ENCODE measurements at regions not wholly inside any gene's neighbourhood (a gene's known extent, or its start where the extent isn't known, plus 50 kb on each side); places are given as distances from the start of the nearest gene placed in this dataset.
"Not testable (repeated sequence)": the region's sequence is repeated elsewhere in the genome, so short reads cannot be mapped to it uniquely, and the experiment has no call there.

DNA sequence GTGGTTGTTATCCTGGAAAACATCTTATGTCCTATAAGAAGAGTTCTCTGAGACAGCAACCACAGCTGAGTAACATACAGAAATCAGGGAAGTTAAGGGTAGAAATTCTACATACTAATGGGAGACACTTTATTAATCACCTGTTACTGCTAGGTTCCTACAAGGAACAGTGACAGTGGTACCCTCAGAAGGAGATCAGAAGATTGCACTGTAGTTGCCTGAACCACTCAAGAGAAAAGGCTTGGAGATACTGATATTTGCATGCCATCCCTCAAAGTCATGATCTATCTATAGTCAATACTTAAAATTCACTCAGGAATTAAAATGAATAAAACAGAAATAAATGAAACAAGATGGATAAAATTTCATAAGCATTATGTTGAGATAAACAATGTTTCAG lies 136.0 kb downstream of the LMLN start:
- in situ Hi-C loops (cut with HindIII; ENCODE audit: low sequenced_read_pairs), result no loop called here
- no peak for DNase-seq (ENCODE audit: low read depth, low spot score)
- no peak overlapping the region for H3K4me3 ChIP-seq (ENCODE audit: low read depth, low read length)
- TF ChIP-seq, protein P1, sequence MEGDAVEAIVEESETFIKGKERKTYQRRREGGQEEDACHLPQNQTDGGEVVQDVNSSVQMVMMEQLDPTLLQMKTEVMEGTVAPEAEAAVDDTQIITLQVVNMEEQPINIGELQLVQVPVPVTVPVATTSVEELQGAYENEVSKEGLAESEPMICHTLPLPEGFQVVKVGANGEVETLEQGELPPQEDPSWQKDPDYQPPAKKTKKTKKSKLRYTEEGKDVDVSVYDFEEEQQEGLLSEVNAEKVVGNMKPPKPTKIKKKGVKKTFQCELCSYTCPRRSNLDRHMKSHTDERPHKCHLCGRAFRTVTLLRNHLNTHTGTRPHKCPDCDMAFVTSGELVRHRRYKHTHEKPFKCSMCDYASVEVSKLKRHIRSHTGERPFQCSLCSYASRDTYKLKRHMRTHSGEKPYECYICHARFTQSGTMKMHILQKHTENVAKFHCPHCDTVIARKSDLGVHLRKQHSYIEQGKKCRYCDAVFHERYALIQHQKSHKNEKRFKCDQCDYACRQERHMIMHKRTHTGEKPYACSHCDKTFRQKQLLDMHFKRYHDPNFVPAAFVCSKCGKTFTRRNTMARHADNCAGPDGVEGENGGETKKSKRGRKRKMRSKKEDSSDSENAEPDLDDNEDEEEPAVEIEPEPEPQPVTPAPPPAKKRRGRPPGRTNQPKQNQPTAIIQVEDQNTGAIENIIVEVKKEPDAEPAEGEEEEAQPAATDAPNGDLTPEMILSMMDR (IDR thresholded peaks at IDR 0.05; ENCODE audit: low read depth, low read length), result no peak

DNA sequence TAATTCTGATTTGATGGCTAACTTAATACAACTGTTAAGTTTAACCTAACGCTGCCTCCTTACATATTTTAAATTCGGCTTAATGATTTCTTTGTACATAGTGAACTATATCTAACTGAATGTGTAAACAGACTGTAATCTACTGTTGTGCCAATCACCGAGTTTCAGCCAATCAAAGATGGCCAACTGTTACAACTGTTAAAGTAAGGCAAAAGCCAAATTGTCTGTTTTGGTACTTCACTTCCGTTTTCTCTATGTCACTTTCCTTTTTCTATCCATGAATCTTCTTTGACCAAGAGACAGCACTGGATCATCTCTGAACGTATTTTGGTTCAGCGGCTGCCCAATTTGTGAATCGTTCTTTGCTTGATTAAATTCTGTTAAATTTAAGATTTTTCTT lies 137.0 kb downstream of the LMLN start:
- DNase-seq (ENCODE audit: low read depth, low spot score), result no peak
- H3K4me3 ChIP-seq (ENCODE audit: low read depth, low read length), result no peak overlapping the region
- in situ Hi-C loops (cut with HindIII; ENCODE audit: low sequenced_read_pairs), result no loop called here
- TF ChIP-seq, protein P1 (IDR thresholded peaks at IDR 0.05; ENCODE audit: low read depth, low read length), result no peak

DNA sequence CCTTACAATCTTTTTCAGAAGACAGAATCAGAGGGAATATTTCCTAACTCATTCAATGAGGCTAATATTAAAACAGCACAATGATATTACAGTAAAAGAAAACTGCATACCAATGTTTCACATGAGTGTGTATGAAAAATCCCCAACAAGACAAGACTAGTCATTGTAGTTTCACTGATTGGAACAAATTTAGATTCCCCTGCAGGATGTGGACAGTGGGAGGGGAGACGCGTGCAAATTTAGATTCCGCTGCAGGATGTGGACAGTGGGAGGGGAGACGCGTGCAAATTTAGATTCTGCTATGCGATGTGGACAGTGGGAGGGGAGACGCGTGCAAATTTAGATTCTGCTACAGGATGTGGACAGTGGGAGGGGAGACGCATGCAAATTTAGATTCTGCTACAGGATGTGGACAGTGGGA lies 138.7 kb downstream of the LMLN start:
- H3K4me3 ChIP-seq (ENCODE audit: low read depth, low read length); DNase-seq (ENCODE audit: low read depth, low spot score); in situ Hi-C loops (cut with HindIII; ENCODE audit: low sequenced_read_pairs): not testable (repeated sequence)

DNA sequence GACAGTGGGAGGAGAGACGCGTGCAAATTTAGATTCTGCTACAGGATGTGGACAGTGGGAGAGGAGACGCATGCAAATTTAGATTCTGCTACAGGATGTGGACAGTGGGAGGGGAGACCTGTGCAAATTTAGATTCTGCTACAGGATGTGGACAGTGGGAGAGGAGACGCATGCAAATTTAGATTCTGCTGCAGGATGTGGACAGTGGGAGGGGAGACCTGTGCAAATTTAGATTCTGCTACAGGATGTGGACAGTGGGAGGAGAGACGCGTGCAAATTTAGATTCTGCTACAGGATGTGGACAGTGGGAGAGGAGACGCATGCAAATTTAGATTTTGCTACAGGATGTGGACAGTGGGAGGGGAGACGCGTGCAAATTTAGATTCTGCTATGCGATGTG lies 143.1 kb downstream of the LMLN start:
- in situ Hi-C loops (cut with HindIII; ENCODE audit: low sequenced_read_pairs); DNase-seq (ENCODE audit: low read depth, low spot score); H3K4me3 ChIP-seq (ENCODE audit: low read depth, low read length): not testable (repeated sequence)

DNA sequence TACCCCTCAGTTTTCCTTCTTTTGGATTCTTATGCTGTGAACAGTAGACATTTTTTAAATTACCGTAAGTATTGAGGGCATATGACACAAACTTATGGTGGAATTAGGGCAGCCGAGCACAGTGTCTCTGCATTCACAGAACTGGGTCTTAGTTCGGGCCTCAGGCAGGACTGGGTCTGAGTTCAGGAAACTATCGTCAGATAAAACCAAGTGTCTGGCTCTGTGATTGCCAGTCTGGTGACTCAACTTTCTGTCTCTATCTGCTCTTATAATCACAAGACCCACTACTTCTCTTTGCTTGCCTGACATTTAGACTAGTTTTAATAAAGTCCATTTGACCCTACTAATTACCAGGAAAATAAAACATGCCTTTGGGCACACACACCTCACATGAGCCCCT lies 146.2 kb downstream of the LMLN start:
- TF ChIP-seq, protein P1 (IDR thresholded peaks at IDR 0.05; ENCODE audit: low read depth, low read length), result no peak
- no peak for DNase-seq (ENCODE audit: low read depth, low spot score)
- H3K4me3 ChIP-seq (ENCODE audit: low read depth, low read length), result no peak overlapping the region
- in situ Hi-C loops (cut with HindIII; ENCODE audit: low sequenced_read_pairs), result no loop called here

DNA sequence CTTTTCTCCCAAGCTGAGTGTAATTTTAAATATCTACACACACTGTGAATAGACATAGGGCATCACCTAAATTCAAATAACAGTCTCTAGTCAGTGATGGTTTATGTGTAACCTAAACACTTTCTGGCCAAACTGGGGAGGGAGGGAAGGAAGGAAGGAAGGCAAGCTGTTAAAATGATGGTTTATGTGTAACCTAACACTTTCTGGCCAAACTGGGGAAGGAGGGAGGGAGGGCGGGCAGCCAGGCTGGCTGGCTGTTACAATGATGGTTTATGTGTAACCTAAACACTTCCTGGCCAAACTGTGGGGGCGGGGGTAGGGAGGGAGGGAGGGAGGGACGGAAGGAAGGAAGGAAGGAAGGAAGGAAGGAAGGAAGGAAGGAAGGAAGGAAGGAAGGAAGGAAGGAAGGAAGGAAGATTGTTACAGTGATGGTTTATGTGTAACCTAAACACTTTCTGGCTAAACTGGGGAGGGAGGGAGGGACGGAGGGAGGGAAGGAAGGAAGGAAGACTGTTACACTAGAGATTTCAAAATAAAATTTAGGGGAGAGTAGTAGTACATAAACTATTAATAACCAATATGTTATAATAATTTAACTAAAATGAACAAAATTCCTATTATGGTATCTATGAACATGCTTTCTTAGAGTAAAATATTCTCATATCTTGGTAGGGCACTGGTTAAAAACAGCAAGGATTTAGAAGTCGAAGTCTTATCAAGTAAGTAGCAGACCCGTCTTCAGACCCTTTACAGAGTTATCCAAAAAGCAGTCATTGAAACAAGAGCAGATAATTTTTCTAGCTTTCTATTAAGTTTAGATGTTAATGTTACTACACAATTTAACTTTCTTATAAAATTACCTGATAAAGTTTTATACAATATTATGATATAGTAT lies 148.1 kb downstream of the LMLN start:
- H3K4me3 ChIP-seq (ENCODE audit: low read depth, low read length), result no peak overlapping the region
- no peak for DNase-seq (ENCODE audit: low read depth, low spot score)
- TF ChIP-seq, protein P1 (IDR thresholded peaks at IDR 0.05; ENCODE audit: low read depth, low read length), result no peak
- in situ Hi-C loops (cut with HindIII; ENCODE audit: low sequenced_read_pairs), result no loop called here

DNA sequence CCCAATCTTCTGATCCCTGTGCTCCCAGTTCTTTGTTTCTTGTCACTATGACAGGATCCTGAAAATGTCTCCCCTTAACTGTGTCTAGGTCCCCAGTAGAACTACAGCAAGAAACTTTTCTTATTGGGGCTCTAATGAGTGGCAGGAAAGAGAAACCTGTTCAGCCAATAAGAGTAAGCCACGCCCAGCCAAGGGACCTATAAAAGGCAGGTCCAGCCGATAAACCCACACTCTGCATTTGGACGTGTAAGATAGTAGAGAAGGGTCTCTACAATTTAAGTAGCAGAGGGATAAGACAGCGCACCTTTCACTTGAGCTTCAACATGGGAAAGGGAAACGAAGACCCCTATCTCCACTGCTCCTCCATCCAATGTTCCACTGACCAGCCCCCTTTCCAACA lies 149.9 kb downstream of the LMLN start:
- in situ Hi-C loops (cut with HindIII; ENCODE audit: low sequenced_read_pairs), result no loop called here
- no peak for DNase-seq (ENCODE audit: low read depth, low spot score)
- H3K4me3 ChIP-seq (ENCODE audit: low read depth, low read length), result no peak overlapping the region
- TF ChIP-seq, protein P1 (IDR thresholded peaks at IDR 0.05; ENCODE audit: low read depth, low read length), result no peak
